Duodenal mucosa (tissue), 2 donors: ENCODE measurements at regions not wholly inside any gene's neighbourhood (a gene's known extent, or its start where the extent isn't known, plus 50 kb on each side); places are given as distances from the start of the nearest gene placed in this dataset.

Source experiments
- H3K27ac ChIP-seq: one replicate; pipeline ENCODE4 v1.7.0; 2013; ENCODE audit warnings: low read depth, low read length
- H3K27me3 ChIP-seq, 2 donors: one replicate each; pipeline ENCODE4 v1.7.0; 2013; ENCODE audit warnings: low read length in 2 of 2, control low read depth in 1 of 2; ENCODE audit not compliant: insufficient read depth in 2 of 2, control insufficient read depth in 1 of 2
- H3K36me3 ChIP-seq, 2 donors: one replicate each; pipeline ENCODE4 v1.7.0; 2013; ENCODE audit warnings: low read length in 2 of 2, control low read depth in 1 of 2; ENCODE audit not compliant: insufficient read depth in 2 of 2, control insufficient read depth in 1 of 2
- H3K4me1 ChIP-seq, 2 donors: one replicate each; pipeline ENCODE4 v1.7.0; 2013; ENCODE audit warnings: low read length in 2 of 2, control low read depth in 1 of 2; ENCODE audit not compliant: insufficient read depth in 2 of 2, control insufficient read depth in 1 of 2
- H3K4me3 ChIP-seq, 2 donors: one replicate each; pipeline ENCODE4 v1.7.0; 2013; ENCODE audit warnings: low read length in 2 of 2, low read depth in 1 of 2
- H3K9ac ChIP-seq, 2 donors: one replicate each; pipeline ENCODE4 v1.7.0; 2013; ENCODE audit warnings: low read length in 2 of 2, low read depth in 1 of 2
- H3K9me3 ChIP-seq, 2 donors: one replicate each; pipeline ENCODE4 v1.7.0; 2013; ENCODE audit warnings: low read length in 2 of 2, control low read depth in 1 of 2; ENCODE audit not compliant: control insufficient read depth in 1 of 2

- no peaks in the 10 kb centered on the region for H3K4me1 ChIP-seq
- H3K9ac ChIP-seq: no peak overlapping the region
- no peaks in the 10 kb centered on the region for H3K27me3 ChIP-seq
- H3K9me3 ChIP-seq: peaks cover 2 to 3% of the 10 kb centered on the region in 2 donors
- H3K27ac ChIP-seq: no peak overlapping the region
- H3K4me3 ChIP-seq: no peak overlapping the region
- H3K36me3 ChIP-seq: no peaks in the 10 kb centered on the region
Measured at GRCh38 chr11:59302991-59303390, 55.7 kb upstream of the OR5AN1 start.

- Histone ChIP-seq H3K27ac (no peak overlapping the region), H3K9ac (no peak overlapping the region), H3K9me3 (no peaks in the 10 kb centered on the region), H3K27me3 (no peaks in the 10 kb centered on the region), H3K4me3 (no peak overlapping the region), H3K4me1 (no peaks in the 10 kb centered on the region), H3K36me3 (no peaks in the 10 kb centered on the region)
Measured at GRCh38 chr11:59295435-59295834, 63.3 kb upstream of the OR5AN1 start.

- Histone ChIP-seq H3K9ac (no peak overlapping the region), H3K27me3 (peaks cover 0 to under 1% of the 10 kb centered on the region in 2 donors), H3K4me1 (no peaks in the 10 kb centered on the region), H3K27ac (no peak overlapping the region), H3K9me3 (no peaks in the 10 kb centered on the region), H3K4me3 (no peak overlapping the region), H3K36me3 (no peaks in the 10 kb centered on the region)
Measured at GRCh38 chr11:59292611-59293010, 66.1 kb upstream of the OR5AN1 start.

GRCh38 chr11:59291228-59291627 is 67.5 kb upstream of the OR5AN1 start:
- H3K4me3 ChIP-seq: no peak overlapping the region
- H3K27me3 ChIP-seq: peaks cover 0 to 3% of the 10 kb centered on the region in 2 donors
- H3K4me1 ChIP-seq: no peaks in the 10 kb centered on the region
- no peak overlapping the region for H3K9ac ChIP-seq
- H3K36me3 ChIP-seq: no peaks in the 10 kb centered on the region
- no peaks in the 10 kb centered on the region for H3K9me3 ChIP-seq
- no peak overlapping the region for H3K27ac ChIP-seq

- H3K4me3 ChIP-seq: no peak overlapping the region
- no peak overlapping the region for H3K9ac ChIP-seq
- H3K4me1 ChIP-seq: no peaks in the 10 kb centered on the region
- H3K27me3 ChIP-seq: peaks cover 0 to 3% of the 10 kb centered on the region in 2 donors
- H3K9me3 ChIP-seq: no peaks in the 10 kb centered on the region
- no peaks in the 10 kb centered on the region for H3K36me3 ChIP-seq
- no peak overlapping the region for H3K27ac ChIP-seq
Measured at GRCh38 chr11:59289356-59290181, 69.1 kb upstream of the OR5AN1 start.

GRCh38 chr11:59285716-59286260 is 72.9 kb upstream of the OR5AN1 start:
- Histone ChIP-seq H3K9me3 (no peaks in the 10 kb centered on the region), H3K27ac (no peak overlapping the region), H3K27me3 (peaks cover 0 to 3% of the 10 kb centered on the region in 2 donors), H3K36me3 (no peaks in the 10 kb centered on the region), H3K4me3 (no peak overlapping the region), H3K4me1 (peaks cover 0 to 11% of the 10 kb centered on the region in 2 donors), H3K9ac (no peak overlapping the region)

GRCh38 chr11:59284773-59285129 is 72.0 kb upstream of the MPEG1 start:
- Histone ChIP-seq H3K4me3 (no peak overlapping the region), H3K9me3 (no peaks in the 10 kb centered on the region), H3K27me3 (peaks cover 0 to 3% of the 10 kb centered on the region in 2 donors), H3K36me3 (no peaks in the 10 kb centered on the region), H3K27ac (no peak overlapping the region), H3K9ac (no peak overlapping the region), H3K4me1 (peaks cover 0 to 11% of the 10 kb centered on the region in 2 donors)

GRCh38 chr11:59283825-59284772 is 71.4 kb upstream of the MPEG1 start:
- Histone ChIP-seq H3K9ac (no peak overlapping the region), H3K27me3 (peaks cover 0 to 3% of the 10 kb centered on the region in 2 donors), H3K27ac (no peak overlapping the region), H3K4me1 (peaks cover 0 to 11% of the 10 kb centered on the region in 2 donors), H3K36me3 (no peaks in the 10 kb centered on the region), H3K9me3 (no peaks in the 10 kb centered on the region), H3K4me3 (no peak overlapping the region)

GRCh38 chr11:59283311-59283710 is 70.6 kb upstream of the MPEG1 start:
- H3K4me1 ChIP-seq: peaks cover 0 to 11% of the 10 kb centered on the region in 2 donors
- H3K9me3 ChIP-seq: no peaks in the 10 kb centered on the region
- H3K36me3 ChIP-seq: no peaks in the 10 kb centered on the region
- peak overlapping the region in 1 of 2 donors; percentile 18 for H3K9ac ChIP-seq
- H3K27me3 ChIP-seq: peaks cover 0 to 3% of the 10 kb centered on the region in 2 donors
- no peak overlapping the region for H3K27ac ChIP-seq
- H3K4me3 ChIP-seq: no peak overlapping the region

GRCh38 chr11:59281177-59281576 is 68.5 kb upstream of the MPEG1 start:
- Histone ChIP-seq H3K36me3 (no peaks in the 10 kb centered on the region), H3K4me3 (no peak overlapping the region), H3K27ac (no peak overlapping the region), H3K4me1 (peaks cover 0 to 11% of the 10 kb centered on the region in 2 donors), H3K9ac (no peak overlapping the region), H3K9me3 (no peaks in the 10 kb centered on the region), H3K27me3 (no peaks in the 10 kb centered on the region)
